ENCODE measurements at regions not wholly inside any gene's neighbourhood (a gene's known extent, or its start where the extent isn't known, plus 50 kb on each side); places are given as distances from the start of the nearest gene placed in this dataset.

DNA sequence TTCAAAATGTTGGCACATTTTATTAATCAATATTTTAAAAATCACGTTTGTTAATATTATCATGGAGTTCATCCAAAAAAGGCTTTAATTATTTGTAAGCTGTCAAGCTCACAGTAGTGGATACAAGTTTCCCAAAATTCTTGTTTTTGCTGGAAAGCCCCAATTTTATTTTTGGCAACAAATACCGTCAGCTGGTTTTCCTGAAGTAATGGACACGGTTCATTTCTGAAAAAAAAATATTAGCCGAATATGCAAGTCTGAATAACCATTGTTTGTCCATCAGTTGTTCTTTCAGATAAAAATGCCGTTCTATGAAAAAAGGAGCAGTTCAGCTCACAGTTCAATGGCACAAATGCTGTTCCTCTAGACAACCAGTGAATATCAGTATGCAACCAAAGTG is 101.5 kb upstream of the RAI14 start:
- no peak for TF ChIP-seq POLR2A (IDR thresholded peaks at IDR 0.05; ENCODE audit: low read depth, low read length)
- TF ChIP-seq TAF1 (IDR thresholded peaks at IDR 0.05; ENCODE audit: low read depth, low read length): no peak

All from GM12891 (cell line).